Prostate gland (tissue), 2 donors: ENCODE measurements at regions not wholly inside any gene's neighbourhood (a gene's known extent, or its start where the extent isn't known, plus 50 kb on each side); places are given as distances from the start of the nearest gene placed in this dataset.

Experiments used
- DNase-seq: peaks from one replicate; pipeline ENCODE4 v3.0.0-alpha.2; 2019; ENCODE audit warnings: low spot score
- H3K27ac ChIP-seq, 2 donors: fragments of 200-600 bp; sonication (generic); 2 replicates each; pipeline ENCODE4 v1.5.1; 2017 to 2019
- H3K27me3 ChIP-seq: fragments of 200-600 bp; sonication (generic); replicated peaks from 2 replicates; pipeline ENCODE4 v1.5.1; 2019; ENCODE audit not compliant: insufficient read depth
- H3K36me3 ChIP-seq, 2 donors: fragments of 200-600 bp; sonication (generic); 1 replicate in 1 of 2; 2 replicates in 1 of 2; pipeline versions ENCODE4 v1.5.1 to v1.8.1; 2017 to 2019
- H3K4me1 ChIP-seq: fragments of 200-600 bp; sonication (generic); replicated peaks from 2 replicates; pipeline ENCODE4 v1.5.1; 2019
- H3K4me3 ChIP-seq, 2 donors: fragments of 200-600 bp; sonication (generic); 2 replicates each; pipeline ENCODE4 v1.5.1; 2017 to 2019
- H3K9me3 ChIP-seq: fragments of 200-600 bp; sonication (generic); 2 replicates; pipeline ENCODE4 v1.5.1; 2017
- POLR2A ChIP-seq: fragments of 450-650 bp; IDR thresholded peaks from one replicate; pipeline ENCODE4 v1.6.1; 2016; ENCODE audit warnings: antibody characterized with exemption, mild to moderate bottlenecking
- POLR2AphosphoS5 ChIP-seq: sonication (generic); formaldehyde crosslinking; IDR thresholded peaks from one replicate; pipeline ENCODE4 v1.6.1; 2017; ENCODE audit warnings: antibody characterized with exemption
- whole genome bisulfite sequencing: methylation state at CpG from one replicate; pipeline ENCODE4 v1.1.5; 2018; 5-methylcytosine and 5-hydroxymethylcytosine counted together
- intact Hi-C: fragments of 100-400 bp; cut with DNase I; formaldehyde crosslinking; loops from one replicate; pipeline ENCODE4 v1.14.2; 2022
- TF ChIP-seq, protein P1 (sequence below), 4 experiments: fragments of 200-600 bp in 2 of 4; fragments of 450-650 bp in 2 of 4; sonication (generic) in 2 of 4; IDR thresholded peaks; 1 replicate in 3 of 4; 2 replicates in 1 of 4; pipeline ENCODE4 v1.5.1; 2016 to 2019; ENCODE audit warnings: antibody characterized with exemption in 4 of 4, mild to moderate bottlenecking in 2 of 4, moderate library complexity in 2 of 4

DNA sequence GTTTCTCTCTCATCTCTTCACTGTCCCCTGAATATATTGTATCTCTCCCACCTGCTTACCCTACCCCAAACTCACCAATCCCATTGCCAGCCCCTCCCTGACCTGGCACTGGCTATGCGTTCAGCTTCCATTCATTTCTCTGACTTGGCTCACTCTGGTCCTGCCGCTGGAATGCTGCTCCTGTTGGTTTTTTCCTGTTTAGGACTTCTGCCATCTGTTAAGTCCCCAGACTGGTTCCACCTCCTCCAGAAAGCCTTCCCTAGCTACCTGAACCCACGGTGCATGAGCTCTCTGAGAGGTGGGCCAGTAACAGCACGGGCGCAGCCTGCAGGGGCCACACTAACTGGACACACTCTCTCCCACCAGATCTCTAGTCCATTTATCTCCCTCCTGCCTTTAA lies 80.2 kb downstream of the HIF1AN start:
- no peak for DNase-seq
- Histone ChIP-seq H3K27me3 (peaks cover 21% of the 10 kb centered on the region), H3K9me3 (no peaks in the 10 kb centered on the region), H3K27ac (no peak overlapping the region), H3K4me3 (no peak overlapping the region), H3K36me3 (no peaks in the 10 kb centered on the region), H3K4me1 (no peaks in the 10 kb centered on the region)
- intact Hi-C loops, result no loop called here
- 43% methylated on average over 5 of the region's 5 CpGs for WGBS
- no peak for TF ChIP-seq POLR2AphosphoS5
- TF ChIP-seq, protein P1, sequence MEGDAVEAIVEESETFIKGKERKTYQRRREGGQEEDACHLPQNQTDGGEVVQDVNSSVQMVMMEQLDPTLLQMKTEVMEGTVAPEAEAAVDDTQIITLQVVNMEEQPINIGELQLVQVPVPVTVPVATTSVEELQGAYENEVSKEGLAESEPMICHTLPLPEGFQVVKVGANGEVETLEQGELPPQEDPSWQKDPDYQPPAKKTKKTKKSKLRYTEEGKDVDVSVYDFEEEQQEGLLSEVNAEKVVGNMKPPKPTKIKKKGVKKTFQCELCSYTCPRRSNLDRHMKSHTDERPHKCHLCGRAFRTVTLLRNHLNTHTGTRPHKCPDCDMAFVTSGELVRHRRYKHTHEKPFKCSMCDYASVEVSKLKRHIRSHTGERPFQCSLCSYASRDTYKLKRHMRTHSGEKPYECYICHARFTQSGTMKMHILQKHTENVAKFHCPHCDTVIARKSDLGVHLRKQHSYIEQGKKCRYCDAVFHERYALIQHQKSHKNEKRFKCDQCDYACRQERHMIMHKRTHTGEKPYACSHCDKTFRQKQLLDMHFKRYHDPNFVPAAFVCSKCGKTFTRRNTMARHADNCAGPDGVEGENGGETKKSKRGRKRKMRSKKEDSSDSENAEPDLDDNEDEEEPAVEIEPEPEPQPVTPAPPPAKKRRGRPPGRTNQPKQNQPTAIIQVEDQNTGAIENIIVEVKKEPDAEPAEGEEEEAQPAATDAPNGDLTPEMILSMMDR (IDR thresholded peaks at IDR 0.05), result no peak
- no peak for TF ChIP-seq POLR2A

DNA sequence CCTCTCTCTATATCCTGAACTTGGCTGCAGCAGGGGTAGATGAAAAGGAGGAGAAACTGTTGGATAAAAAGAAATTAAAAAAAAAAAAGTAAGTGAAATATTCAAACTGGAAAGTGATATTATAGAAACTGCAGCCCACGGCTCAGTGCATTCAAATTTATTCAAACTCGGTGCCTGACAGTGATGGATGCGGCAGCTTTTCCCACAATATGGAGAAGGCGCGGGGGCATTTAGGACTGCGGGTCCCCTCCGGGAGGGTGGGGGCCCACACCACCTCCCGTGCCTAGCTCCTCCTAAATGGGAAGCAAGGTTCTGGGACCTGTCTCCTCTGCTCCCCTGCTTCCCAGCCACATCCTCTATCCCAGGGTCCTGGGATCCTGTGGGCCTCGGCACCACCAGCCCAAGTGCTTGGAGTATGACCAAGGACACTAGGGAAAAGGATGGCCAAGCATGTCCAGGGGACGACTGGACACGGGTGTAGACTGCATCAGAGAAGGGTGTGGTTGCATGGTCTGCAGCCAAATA lies 82.4 kb downstream of the HIF1AN start:
- Histone ChIP-seq H3K27me3 (peaks cover 32% of the 10 kb centered on the region), H3K4me1 (no peaks in the 10 kb centered on the region), H3K9me3 (no peaks in the 10 kb centered on the region), H3K4me3 (no peak overlapping the region), H3K36me3 (no peaks in the 10 kb centered on the region), H3K27ac (no peak overlapping the region)
- WGBS, result 76% methylated on average over 11 of the region's 11 CpGs
- TF ChIP-seq POLR2A, result no peak
- TF ChIP-seq, protein P1 (IDR thresholded peaks at IDR 0.05), result no peak
- TF ChIP-seq POLR2AphosphoS5, result no peak
- no peak for DNase-seq
- intact Hi-C loops, result no loop called here

DNA sequence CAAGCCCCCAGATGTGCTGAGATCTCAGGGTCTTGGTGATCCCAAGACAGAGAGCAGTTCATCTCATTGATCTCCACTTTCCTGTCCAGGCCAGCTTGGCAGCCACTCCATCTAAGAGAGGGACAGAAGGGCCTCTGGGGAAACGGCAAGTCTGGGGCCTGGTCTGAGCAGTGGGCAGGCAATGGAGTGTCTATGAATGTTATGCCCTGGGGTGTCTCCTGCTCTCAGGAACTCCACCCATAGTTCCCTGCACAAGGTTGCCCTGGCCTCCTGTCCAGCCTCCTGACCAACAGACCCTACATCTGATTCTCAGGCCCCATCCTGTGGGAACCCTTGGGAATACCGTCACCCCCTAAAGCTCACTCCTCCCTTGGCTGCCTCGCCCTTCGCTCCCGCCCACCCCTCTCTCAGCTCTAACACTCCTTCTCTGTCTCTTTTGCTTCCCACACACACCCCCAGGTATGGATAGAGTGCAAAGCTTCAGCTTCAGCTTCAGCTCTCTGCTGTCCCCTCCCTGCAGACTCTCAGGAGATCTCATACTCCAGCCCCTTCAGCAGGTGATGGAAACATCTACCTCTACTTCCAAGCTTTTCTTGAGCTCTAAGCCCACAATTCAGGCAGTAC lies 83.0 kb downstream of the HIF1AN start:
- Histone ChIP-seq H3K4me3 (no peak overlapping the region), H3K36me3 (no peaks in the 10 kb centered on the region), H3K9me3 (no peaks in the 10 kb centered on the region), H3K4me1 (no peaks in the 10 kb centered on the region), H3K27me3 (peaks cover 31% of the 10 kb centered on the region), H3K27ac (no peak overlapping the region)
- no peak for DNase-seq
- TF ChIP-seq, protein P1 (IDR thresholded peaks at IDR 0.05), result no peak
- TF ChIP-seq POLR2AphosphoS5, result no peak
- no peak for TF ChIP-seq POLR2A
- WGBS, result 63% methylated on average over 5 of the region's 5 CpGs
- intact Hi-C loops, result no loop called here

DNA sequence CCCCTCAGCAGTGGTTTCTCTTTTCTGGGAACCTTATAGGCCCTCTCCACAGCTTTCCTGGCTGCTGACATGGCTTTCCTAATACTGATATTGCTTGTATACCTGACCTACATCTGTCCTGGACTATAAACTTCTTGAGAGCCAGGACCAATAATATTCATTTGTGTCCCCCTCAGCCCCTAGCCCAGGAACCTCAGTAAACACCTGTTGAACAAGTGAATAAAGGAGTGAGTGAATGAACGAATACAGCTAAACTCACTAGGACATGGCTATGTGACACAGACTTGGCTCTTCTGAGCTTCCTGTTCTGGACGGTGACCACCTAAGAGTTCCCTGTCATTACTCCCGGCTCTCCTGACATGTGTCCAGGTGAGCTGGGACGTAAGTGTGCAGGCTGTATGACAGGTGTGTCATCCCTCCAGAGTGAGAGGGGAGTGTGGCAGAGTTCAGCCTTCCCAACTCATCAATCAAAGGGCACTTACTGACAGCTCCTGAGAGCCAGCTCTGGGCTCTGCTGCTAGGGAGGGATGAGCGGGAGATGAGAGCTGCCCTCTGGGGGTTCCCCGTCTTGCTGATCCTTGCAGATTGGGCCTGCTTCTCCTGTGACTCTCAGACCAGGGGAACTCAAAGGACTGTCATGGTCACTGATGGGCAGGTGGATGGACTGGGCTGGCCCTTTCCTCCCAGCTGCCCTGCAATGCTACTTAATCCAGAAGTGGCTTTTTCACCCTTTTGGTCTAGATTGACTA lies 84.5 kb downstream of the HIF1AN start:
- TF ChIP-seq, protein P1 (IDR thresholded peaks at IDR 0.05), result no peak
- TF ChIP-seq POLR2AphosphoS5 (no peak), POLR2A (no peak)
- Histone ChIP-seq H3K9me3 (no peaks in the 10 kb centered on the region), H3K27ac (no peak overlapping the region), H3K4me1 (no peaks in the 10 kb centered on the region), H3K27me3 (peaks cover 36% of the 10 kb centered on the region), H3K36me3 (no peaks in the 10 kb centered on the region), H3K4me3 (no peak overlapping the region)
- no peak for DNase-seq
- WGBS, result 57% methylated on average over 6 of the region's 6 CpGs
- intact Hi-C loops, result no loop called here
